Ureter (tissue), 1 donor: ENCODE measurements at regions not wholly inside any gene's neighbourhood (a gene's known extent, or its start where the extent isn't known, plus 50 kb on each side); places are given as distances from the start of the nearest gene placed in this dataset.

Source experiments
- DNase-seq: peaks from one replicate; pipeline ENCODE4 v3.0.0-alpha.2; 2020; ENCODE audit warnings: low spot score
- donor health status: DM: yes; HTN: yes; CAD: no.

- no peak for DNase-seq
Measured at GRCh38 chr5:8473016-8473415, 604.1 kb downstream of the MTRR start.

DNA sequence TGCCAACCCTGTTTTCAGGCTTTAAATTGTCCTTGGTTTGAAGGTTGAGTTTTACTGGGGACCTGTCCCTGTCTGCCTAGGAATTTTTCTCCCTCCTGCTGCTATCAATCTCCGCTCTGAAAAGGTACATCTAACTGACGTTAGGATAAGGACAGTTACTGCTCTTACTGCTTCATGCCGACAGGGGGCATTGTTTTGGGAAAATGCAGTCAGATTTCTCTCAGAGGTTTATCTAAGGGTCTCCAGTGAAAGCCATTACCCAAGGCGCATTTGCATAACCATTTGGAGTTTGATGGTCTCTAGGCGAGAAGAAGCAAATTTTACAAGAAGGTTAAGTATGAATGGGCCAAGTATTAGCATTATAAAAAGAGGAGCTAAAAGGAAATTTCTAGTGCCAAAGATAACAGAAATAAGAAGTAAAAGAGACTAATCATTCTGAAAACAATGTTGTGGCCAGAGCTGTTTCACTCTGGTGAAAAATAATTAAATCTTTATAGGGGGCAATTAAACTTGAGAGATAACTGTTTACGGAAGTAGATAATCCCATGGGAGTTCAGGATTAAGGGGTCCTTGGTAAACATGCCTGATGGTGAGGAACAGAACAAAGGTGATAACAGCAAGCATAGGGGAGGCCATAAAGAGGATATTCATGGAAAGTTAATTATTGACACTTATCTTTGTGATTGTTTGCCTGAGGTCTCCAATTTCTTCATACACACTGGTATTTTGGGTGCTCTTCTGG, 605.0 kb downstream of the MTRR start:
- DNase-seq: no peak

DNA sequence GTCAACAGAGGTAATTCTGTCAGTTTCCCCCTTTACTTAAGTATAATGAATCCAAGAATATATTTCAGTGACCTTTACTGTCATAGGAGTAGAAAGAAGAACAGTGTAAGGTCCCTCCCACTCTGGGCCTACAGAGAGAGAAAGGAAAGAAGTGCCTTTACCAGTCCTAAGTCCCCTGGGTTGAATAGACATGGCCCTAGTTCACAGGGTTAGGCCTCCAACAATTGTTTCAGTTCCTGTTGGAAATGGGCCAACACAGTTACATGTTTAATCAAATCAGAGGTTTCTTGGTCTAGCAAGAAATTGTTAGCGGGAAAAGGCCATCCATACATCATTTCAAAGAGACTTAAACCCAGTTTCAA, 605.6 kb downstream of the MTRR start:
- DNase-seq: no peak

DNA sequence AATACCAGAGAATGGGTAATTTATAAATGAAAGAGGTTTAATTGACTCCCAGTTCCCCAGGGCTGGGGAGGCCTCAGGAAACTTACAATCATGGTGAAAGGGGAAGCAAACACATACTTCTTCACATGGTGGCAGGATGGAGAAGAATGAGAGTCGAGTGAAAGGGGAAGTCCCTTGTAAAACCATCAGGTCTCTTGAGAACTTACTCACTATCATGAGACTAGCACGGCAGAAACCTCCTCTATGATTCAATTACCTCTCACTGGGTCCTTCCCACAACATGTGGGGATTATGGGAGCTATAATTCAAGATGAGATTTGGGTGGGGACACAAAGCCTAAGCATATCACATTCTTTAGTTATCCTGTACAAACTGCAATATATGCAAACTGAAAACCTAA, 609.4 kb downstream of the MTRR start:
- no peak for DNase-seq

- DNase-seq: no peak
Measured at GRCh38 chr5:8481007-8481406, 612.1 kb downstream of the MTRR start.

- no peak for DNase-seq
Measured at GRCh38 chr5:8491254-8491653, 622.3 kb downstream of the MTRR start.

- no peak for DNase-seq
Measured at GRCh38 chr5:8493176-8493575, 624.2 kb downstream of the MTRR start.

DNA sequence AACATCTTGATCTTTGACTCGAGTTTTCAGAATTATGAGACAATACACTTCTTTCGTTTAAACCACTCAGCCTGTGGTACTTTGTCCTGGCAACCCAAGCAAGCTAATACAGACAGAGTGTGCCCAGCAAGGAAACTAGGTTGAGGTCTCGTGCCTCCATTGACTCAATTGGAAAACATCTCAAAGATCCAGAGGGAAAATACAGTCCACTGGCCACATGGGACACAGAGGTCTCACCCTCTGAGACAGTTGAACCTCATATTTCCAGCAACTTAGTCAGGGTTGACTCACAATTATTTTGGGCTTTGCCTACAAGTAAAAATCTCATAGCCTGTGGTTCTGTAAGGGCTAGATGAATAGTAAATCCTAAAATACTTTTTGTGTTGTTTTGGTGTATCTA, 631.5 kb downstream of the MTRR start:
- no peak for DNase-seq

DNA sequence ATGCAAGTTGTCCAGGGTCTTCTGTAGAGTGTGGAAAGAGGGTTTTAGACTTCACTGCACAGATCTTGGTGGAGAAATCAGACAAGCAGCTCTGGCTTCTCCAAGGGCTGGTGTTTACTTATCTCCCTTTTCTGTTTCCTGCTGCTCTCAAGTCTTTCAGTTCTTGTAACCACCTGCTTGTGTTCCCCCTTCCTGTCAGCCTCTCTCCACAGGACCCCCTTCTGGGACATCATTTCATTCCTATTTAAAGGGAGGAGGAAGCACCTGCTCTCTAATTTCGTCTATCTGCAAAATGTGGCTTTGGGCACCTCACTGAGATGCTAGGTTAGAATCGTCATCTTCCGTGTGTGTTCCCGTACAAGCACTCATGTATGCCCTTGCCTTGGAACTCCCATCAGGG, 636.2 kb downstream of the MTRR start:
- no peak for DNase-seq

- no peak for DNase-seq
Measured at GRCh38 chr5:8508231-8508630, 639.3 kb downstream of the MTRR start.

- DNase-seq: no peak
Measured at GRCh38 chr5:8516356-8516755, 647.4 kb downstream of the MTRR start.

DNA sequence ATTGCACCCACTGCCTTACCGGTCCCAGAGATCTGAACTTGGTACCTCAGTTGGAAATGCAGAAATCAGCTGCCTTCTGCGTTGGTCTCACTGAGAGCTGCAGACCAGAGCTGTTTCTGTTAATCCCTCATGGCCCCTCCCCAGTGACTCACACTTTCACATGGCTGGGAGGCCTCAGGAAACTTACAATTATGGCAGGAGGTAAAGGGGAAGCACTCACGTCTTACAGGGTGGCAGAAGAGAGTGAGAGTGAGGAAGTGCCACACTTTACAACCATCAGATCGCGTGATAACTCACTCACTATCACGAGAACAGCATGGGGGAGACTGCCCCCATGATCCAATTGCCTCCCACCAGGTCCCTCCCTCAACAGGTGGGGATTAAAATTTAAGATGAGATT, 648.5 kb downstream of the MTRR start:
- no peak for DNase-seq

DNA sequence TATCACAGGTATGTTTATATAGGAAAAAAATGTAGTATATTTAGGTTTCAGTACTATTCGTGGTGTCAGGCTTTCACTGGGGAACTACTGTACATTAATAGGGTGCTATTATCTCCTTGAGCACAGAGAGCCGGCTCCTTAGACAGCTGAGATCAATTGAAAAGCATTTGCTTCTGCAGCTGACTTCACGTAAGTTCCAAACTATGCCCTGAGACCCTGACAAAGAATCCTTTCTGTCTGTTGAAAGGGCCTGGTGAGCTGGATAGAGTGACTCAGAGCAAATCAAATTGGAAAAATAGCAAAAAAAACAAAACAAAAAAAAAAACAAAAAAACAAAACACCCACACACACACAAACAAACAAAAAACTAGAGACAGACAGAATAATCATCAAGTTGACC, 652.0 kb downstream of the MTRR start:
- no peak for DNase-seq

- DNase-seq: no peak
Measured at GRCh38 chr5:8521991-8522390, 653.0 kb downstream of the MTRR start.

GRCh38 chr5:8522646-8523045, 653.7 kb downstream of the MTRR start:
- no peak for DNase-seq

- no peak for DNase-seq
Measured at GRCh38 chr5:8523501-8523900, 654.6 kb downstream of the MTRR start.

GRCh38 chr5:8525819-8526218, 656.9 kb downstream of the MTRR start:
- no peak for DNase-seq

DNA sequence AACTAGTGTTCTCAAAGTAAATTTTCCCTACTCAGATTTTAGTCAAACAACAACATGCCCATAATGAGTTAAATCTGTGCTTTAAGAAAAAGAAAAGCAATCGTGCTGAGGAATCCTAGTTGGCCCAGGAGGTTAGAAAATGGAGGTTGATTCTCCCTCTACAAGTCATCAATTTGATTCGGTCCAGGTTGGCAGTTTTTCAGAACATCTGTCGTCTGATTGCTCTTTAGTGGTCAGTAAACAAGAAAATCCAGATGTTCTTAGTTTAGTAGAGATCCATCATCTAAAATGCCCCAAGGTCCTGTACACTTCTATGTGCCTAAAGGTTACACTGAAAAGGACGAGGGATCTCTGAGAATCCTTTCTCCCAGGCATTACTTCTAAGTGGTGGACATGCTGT, 659.2 kb downstream of the MTRR start:
- no peak for DNase-seq

- no peak for DNase-seq
Measured at GRCh38 chr5:8538821-8539220, 669.9 kb downstream of the MTRR start.

GRCh38 chr5:8540317-8540716, 671.4 kb downstream of the MTRR start:
- DNase-seq: no peak

DNA sequence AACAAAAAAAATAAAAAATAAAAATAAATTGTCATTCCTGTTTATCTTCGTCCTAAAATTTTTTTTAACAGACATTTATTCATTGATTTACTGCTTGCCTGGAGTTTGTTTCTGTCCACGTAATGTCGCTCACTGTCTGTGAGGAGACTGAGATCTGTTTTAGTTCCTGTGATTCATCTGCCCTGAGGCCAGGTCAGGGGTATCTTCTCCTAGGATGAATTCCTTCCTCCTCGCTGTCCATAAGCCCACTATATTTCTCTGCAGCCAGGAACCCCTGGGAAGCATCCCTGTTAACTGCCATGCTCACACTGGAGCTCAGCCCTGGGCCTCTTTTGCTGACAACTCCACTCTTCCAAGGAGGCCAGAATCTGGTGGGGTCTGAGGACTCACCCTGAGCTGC, 682.0 kb downstream of the MTRR start:
- DNase-seq: no peak

GRCh38 chr5:8553364-8553763, 684.4 kb downstream of the MTRR start:
- DNase-seq: no peak

GRCh38 chr5:8557728-8558127, 688.8 kb downstream of the MTRR start:
- no peak for DNase-seq

GRCh38 chr5:8560776-8561175, 691.8 kb downstream of the MTRR start:
- no peak for DNase-seq
